Stimulated activated naive CD4-positive, alpha-beta T cell (primary cell): ENCODE measurements at regions not wholly inside any gene's neighbourhood (a gene's known extent, or its start where the extent isn't known, plus 50 kb on each side); places are given as distances from the start of the nearest gene placed in this dataset.

Experiments used
- DNase-seq, 6 experiments: peaks; one replicate each; lab custom pipeline; 2025; lab: John Stamatoyannopoulos, UW

GRCh38 chr4:89422441-89422990 lies 114.9 kb upstream of the GPRIN3 start:
- DNase-seq, result no peak

GRCh38 chr4:89420507-89420906 lies 112.9 kb upstream of the GPRIN3 start:
- no peak for DNase-seq

- no peak for DNase-seq
Measured at GRCh38 chr4:89419111-89419695, 111.6 kb upstream of the GPRIN3 start.

- no peak for DNase-seq
Measured at GRCh38 chr4:89416960-89417359, 109.4 kb upstream of the GPRIN3 start.

GRCh38 chr4:89413518-89413917 lies 105.9 kb upstream of the GPRIN3 start:
- no peak for DNase-seq

GRCh38 chr4:89411539-89412309 lies 104.1 kb upstream of the GPRIN3 start:
- no peak for DNase-seq

- no peak for DNase-seq
Measured at GRCh38 chr4:89410687-89411086, 103.1 kb upstream of the GPRIN3 start.

- no peak for DNase-seq
Measured at GRCh38 chr4:89404530-89404929, 96.9 kb upstream of the GPRIN3 start.

- no peak for DNase-seq
Measured at GRCh38 chr4:89403826-89404225, 96.2 kb upstream of the GPRIN3 start.

GRCh38 chr4:89400287-89401035 lies 92.9 kb upstream of the GPRIN3 start:
- DNase-seq, result no peak

- DNase-seq, result no peak
Measured at GRCh38 chr4:89398644-89399043, 91.0 kb upstream of the GPRIN3 start.

- no peak for DNase-seq
Measured at GRCh38 chr4:89398146-89398545, 90.5 kb upstream of the GPRIN3 start.

- DNase-seq, result no peak
Measured at GRCh38 chr4:89397441-89397840, 89.8 kb upstream of the GPRIN3 start.

- DNase-seq, result no peak
Measured at GRCh38 chr4:89382439-89382838, 74.8 kb upstream of the GPRIN3 start.

- DNase-seq, result no peak
Measured at GRCh38 chr4:89380980-89381379, 73.4 kb upstream of the GPRIN3 start.

- no peak for DNase-seq
Measured at GRCh38 chr4:89379511-89380044, 72.0 kb upstream of the GPRIN3 start.

- no peak for DNase-seq
Measured at GRCh38 chr4:89373394-89373793, 65.8 kb upstream of the GPRIN3 start.

- no peak for DNase-seq
Measured at GRCh38 chr4:89371614-89372013, 64.0 kb upstream of the GPRIN3 start.

GRCh38 chr4:89369581-89369980 lies 62.0 kb upstream of the GPRIN3 start:
- DNase-seq, result no peak

GRCh38 chr4:89368861-89369260 lies 61.3 kb upstream of the GPRIN3 start:
- DNase-seq, result no peak

- DNase-seq, result no peak
Measured at GRCh38 chr4:89365776-89366175, 58.2 kb upstream of the GPRIN3 start.

- DNase-seq, result no peak
Measured at GRCh38 chr4:89365375-89365774, 57.8 kb upstream of the GPRIN3 start.

GRCh38 chr4:89364541-89364940 lies 56.9 kb upstream of the GPRIN3 start:
- no peak for DNase-seq
